ENCODE measurements at regions not wholly inside any gene's neighbourhood (a gene's known extent, or its start where the extent isn't known, plus 50 kb on each side); places are given as distances from the start of the nearest gene placed in this dataset.

- in situ Hi-C loops (cut with MboI; ENCODE audit: low sequenced_read_pairs) = no loop called here
Observed at GRCh38 chr18:41378598-41378997, 576.4 kb upstream of the PIK3C3 start.

- in situ Hi-C loops (cut with MboI; ENCODE audit: low sequenced_read_pairs) = no loop called here
Observed at GRCh38 chr18:41373612-41374011, 581.4 kb upstream of the PIK3C3 start.

- in situ Hi-C loops (cut with MboI; ENCODE audit: low sequenced_read_pairs) = no loop called here
Observed at GRCh38 chr18:41372046-41372665, 582.9 kb upstream of the PIK3C3 start.

- in situ Hi-C loops (cut with MboI; ENCODE audit: low sequenced_read_pairs) = no loop called here
Observed at GRCh38 chr18:41371156-41372045, 583.6 kb upstream of the PIK3C3 start.

- in situ Hi-C loops (cut with MboI; ENCODE audit: low sequenced_read_pairs) = no loop called here
Observed at GRCh38 chr18:41370740-41371139, 584.3 kb upstream of the PIK3C3 start.

GRCh38 chr18:41357708-41358107 is 597.3 kb upstream of the PIK3C3 start:
- in situ Hi-C loops (cut with MboI; ENCODE audit: low sequenced_read_pairs) = no loop called here

GRCh38 chr18:41353777-41354528 is 601.1 kb upstream of the PIK3C3 start:
- in situ Hi-C loops (cut with MboI; ENCODE audit: low sequenced_read_pairs) = no loop called here

GRCh38 chr18:41351430-41351829 is 603.6 kb upstream of the PIK3C3 start:
- in situ Hi-C loops (cut with MboI; ENCODE audit: low sequenced_read_pairs) = no loop called here

- in situ Hi-C loops (cut with MboI; ENCODE audit: low sequenced_read_pairs) = no loop called here
Observed at GRCh38 chr18:41347057-41347456, 608.0 kb upstream of the PIK3C3 start.

- in situ Hi-C loops (cut with MboI; ENCODE audit: low sequenced_read_pairs) = no loop called here
Observed at GRCh38 chr18:41343808-41344207, 611.2 kb upstream of the PIK3C3 start.

GRCh38 chr18:41338341-41338740 is 616.7 kb upstream of the PIK3C3 start:
- in situ Hi-C loops (cut with MboI; ENCODE audit: low sequenced_read_pairs) = no loop called here

- in situ Hi-C loops (cut with MboI; ENCODE audit: low sequenced_read_pairs) = no loop called here
Observed at GRCh38 chr18:41331661-41332060, 623.4 kb upstream of the PIK3C3 start.

GRCh38 chr18:41326311-41326710 is 628.7 kb upstream of the PIK3C3 start:
- in situ Hi-C loops (cut with MboI; ENCODE audit: low sequenced_read_pairs) = no loop called here

- in situ Hi-C loops (cut with MboI; ENCODE audit: low sequenced_read_pairs) = no loop called here
Observed at GRCh38 chr18:41324934-41325333, 630.1 kb upstream of the PIK3C3 start.

- in situ Hi-C loops (cut with MboI; ENCODE audit: low sequenced_read_pairs) = no loop called here
Observed at GRCh38 chr18:41324020-41324791, 630.8 kb upstream of the PIK3C3 start.

- in situ Hi-C loops (cut with MboI; ENCODE audit: low sequenced_read_pairs) = no loop called here
Observed at GRCh38 chr18:41323044-41323443, 632.0 kb upstream of the PIK3C3 start.

- in situ Hi-C loops (cut with MboI; ENCODE audit: low sequenced_read_pairs) = no loop called here
Observed at GRCh38 chr18:41320100-41320499, 634.9 kb upstream of the PIK3C3 start.

- in situ Hi-C loops (cut with MboI; ENCODE audit: low sequenced_read_pairs) = no loop called here
Observed at GRCh38 chr18:41315134-41315533, 639.9 kb upstream of the PIK3C3 start.

- in situ Hi-C loops (cut with MboI; ENCODE audit: low sequenced_read_pairs) = no loop called here
Observed at GRCh38 chr18:41311571-41312547, 643.2 kb upstream of the PIK3C3 start.

GRCh38 chr18:41297740-41298139 is 657.3 kb upstream of the PIK3C3 start:
- in situ Hi-C loops (cut with MboI; ENCODE audit: low sequenced_read_pairs) = no loop called here

Measured in HL-60/S4 treated with retinoic acid at 250 ng/mL for 4 days and 3 days (cell line).